HCT116 (cell line): ENCODE measurements at regions not wholly inside any gene's neighbourhood (a gene's known extent, or its start where the extent isn't known, plus 50 kb on each side); places are given as distances from the start of the nearest gene placed in this dataset.

ENCODE experiments used
- ATAC-seq: fragments of 200-7000 bp; cut with Tn5 transposase; 2 replicates; pipeline ENCODE4 v1.9.1; 2020; ENCODE audit warnings: mild to moderate bottlenecking, moderate library complexity
- BruUV-seq: library from RNA; stranded (reverse); fragments of 400-500 nt; replicated peaks from 2 replicates; lab custom pipeline; 2021; lab: Mats Ljungman, UMichigan
- CTCF ChIA-PET: fragments of 300-600 bp; sonication (Branson Sonifier 250); formaldehyde crosslinking; loops from one replicate; lab custom pipeline; 2021; ENCODE audit warnings: antibody characterized with exemption; lab: Charles Lee
- POLR2A ChIA-PET: fragments of 300-600, 350-600 bp; sonication (Branson Sonifier 250); formaldehyde crosslinking; loops from one replicate; lab custom pipeline; 2021; ENCODE audit warnings: antibody characterized with exemption; lab: Charles Lee
- RAD21 ChIA-PET, 2 experiments: fragments of 300-600 bp; sonication (Branson Sonifier 250); formaldehyde crosslinking; loops; one replicate each; lab custom pipeline; 2023; ENCODE audit warnings: low total read pairs in 2 of 2; ENCODE audit not compliant: uncharacterized antibody in 2 of 2, unreplicated experiment in 2 of 2, low non-redundant PET in 1 of 2; lab: Charles Lee
- DNase-seq: peaks from one replicate; pipeline ENCODE4 v3.0.0-alpha.2; 2010; ENCODE audit warnings: low read depth, low spot score
- H2AFZ ChIP-seq: fragments of 200-600 bp; shearing (Covaris generic), sonication (generic); 2 replicates; pipeline ENCODE4 v1.6.1; 2017; ENCODE audit warnings: low read depth, mixed run types, mixed read lengths, antibody characterized with exemption, low read length; ENCODE audit not compliant: poor library complexity, severe bottlenecking
- H3K27ac ChIP-seq: 2 replicates; pipeline ENCODE4 v1.5.1; 2012; ENCODE audit warnings: low read depth, low read length
- H3K27me3 ChIP-seq: fragments of 200-600 bp; sonication (generic); 2 replicates; pipeline ENCODE4 v1.6.1; 2016; ENCODE audit warnings: mixed run types, low read length, mixed read lengths; ENCODE audit not compliant: insufficient read depth
- H3K36me3 ChIP-seq, 2 experiments: fragments of 200-500 bp in 1 of 2; fragments of 200-600 bp in 1 of 2; sonication (Bioruptor generic) in 1 of 2; sonication (generic) in 1 of 2; 2 replicates each; pipeline versions ENCODE4 v1.5.1 to v1.6.1; 2014 to 2016; ENCODE audit warnings: low read length in 2 of 2, inconsistent platforms in 1 of 2, mixed read lengths in 1 of 2, mixed run types in 1 of 2; ENCODE audit not compliant: insufficient read depth in 2 of 2, control insufficient read depth in 1 of 2
- H3K4me1 ChIP-seq, 2 experiments: fragments of 200-600 bp in 1 of 2; sonication (generic) in 1 of 2; 2 replicates each; pipeline versions ENCODE4 v1.5.1 to v1.6.1; 2012 to 2017; ENCODE audit warnings: low read length in 2 of 2, inconsistent platforms in 1 of 2, mild to moderate bottlenecking in 1 of 2, mixed read lengths in 1 of 2, mixed run types in 1 of 2, moderate library complexity in 1 of 2; ENCODE audit not compliant: insufficient read depth in 2 of 2, control insufficient read depth in 1 of 2
- H3K4me2 ChIP-seq: fragments of 200-600 bp; sonication (generic); 2 replicates; pipeline ENCODE4 v1.6.1; 2017; ENCODE audit warnings: mixed run types, low read length, mixed read lengths
- H3K4me3 ChIP-seq, 2 experiments: fragments of 200-600 bp in 1 of 2; sonication (generic) in 1 of 2; replicated peaks in 1 of 2; 2 replicates each; pipeline ENCODE4 v1.5.1; 2011 to 2016; ENCODE audit warnings: low read length in 2 of 2, control low read depth in 1 of 2, low read depth in 1 of 2, mild to moderate bottlenecking in 1 of 2, mixed read lengths in 1 of 2, mixed run types in 1 of 2
- H3K79me2 ChIP-seq: fragments of 200-600 bp; sonication (generic); 2 replicates; pipeline ENCODE4 v1.6.1; 2017; ENCODE audit warnings: mild to moderate bottlenecking, mixed run types, low read length, moderate library complexity, mixed read lengths; ENCODE audit not compliant: insufficient read depth
- H3K9ac ChIP-seq: fragments of 200-600 bp; sonication (generic); 2 replicates; pipeline ENCODE4 v1.6.1; 2016; ENCODE audit warnings: low read length, mixed read lengths
- H3K9me2 ChIP-seq: fragments of 200-600 bp; sonication (generic), shearing (Covaris generic); 2 replicates; pipeline ENCODE4 v1.6.1; 2017; ENCODE audit warnings: mixed run types, mild to moderate bottlenecking, moderate library complexity; ENCODE audit not compliant: insufficient read depth
- H3K9me3 ChIP-seq, 2 experiments: fragments of 200-500 bp in 1 of 2; fragments of 200-600 bp in 1 of 2; sonication (Bioruptor generic) in 1 of 2; sonication (generic) in 1 of 2; 2 replicates each; pipeline ENCODE4 v1.6.1; 2014 to 2017; ENCODE audit warnings: low read length in 2 of 2, mixed read lengths in 2 of 2, inconsistent platforms in 1 of 2, low read depth in 1 of 2, mild to moderate bottlenecking in 1 of 2, mixed run types in 1 of 2, moderate library complexity in 1 of 2; ENCODE audit not compliant: control insufficient read depth in 1 of 2, insufficient read depth in 1 of 2
- H4K20me1 ChIP-seq: fragments of 200-600 bp; sonication (generic), shearing (Covaris generic); 2 replicates; pipeline ENCODE4 v1.6.1; 2017; ENCODE audit warnings: mixed run types, mild to moderate bottlenecking, moderate library complexity; ENCODE audit not compliant: insufficient read depth
- CBX3 ChIP-seq: IDR thresholded peaks from 2 replicates; pipeline ENCODE4 v1.6.1; 2012; ENCODE audit warnings: low read depth
- ELF1 ChIP-seq: IDR thresholded peaks from 2 replicates; pipeline ENCODE4 v1.6.1; 2012; ENCODE audit warnings: low read depth, borderline replicate concordance
- EZH2phosphoT487 ChIP-seq: fragments of 200-600 bp; IDR thresholded peaks from 2 replicates; pipeline ENCODE4 v1.6.1; 2018; ENCODE audit warnings: antibody characterized with exemption, borderline replicate concordance
- FOSL1 ChIP-seq: IDR thresholded peaks from 2 replicates; pipeline ENCODE4 v1.6.1; 2012; ENCODE audit warnings: low read depth
- JUND ChIP-seq: IDR thresholded peaks from 2 replicates; pipeline ENCODE4 v1.6.1; 2012
- POLR2A ChIP-seq: IDR thresholded peaks from 2 replicates; pipeline ENCODE4 v1.7.0; 2011; ENCODE audit warnings: borderline replicate concordance; ENCODE audit not compliant: insufficient read depth, insufficient read length; ENCODE audit errors: extremely low read depth
- SP1 ChIP-seq: IDR thresholded peaks from 2 replicates; pipeline ENCODE4 v1.6.1; 2012; ENCODE audit warnings: low read depth
- intact Hi-C: fragments of 100-400 bp; cut with micrococcal nuclease; formaldehyde crosslinking; loops from 2 replicates; pipeline ENCODE4 v1.10.0; 2022
- TF ChIP-seq, protein P1 (sequence below), 3 experiments: fragments of 200-600 bp in 1 of 3; sonication (generic) in 1 of 3; IDR thresholded peaks in 2 of 3; conservative IDR thresholded peaks in 1 of 3; 2 replicates each; pipeline ENCODE4 v1.5.1; 2012 to 2017; ENCODE audit warnings: low read depth in 2 of 3, low read length in 2 of 3, antibody characterized with exemption in 1 of 3, borderline replicate concordance in 1 of 3, control low read depth in 1 of 3, mild to moderate bottlenecking in 1 of 3, mixed read lengths in 1 of 3, mixed run types in 1 of 3, moderate library complexity in 1 of 3; ENCODE audit not compliant: insufficient read depth in 1 of 3

DNA sequence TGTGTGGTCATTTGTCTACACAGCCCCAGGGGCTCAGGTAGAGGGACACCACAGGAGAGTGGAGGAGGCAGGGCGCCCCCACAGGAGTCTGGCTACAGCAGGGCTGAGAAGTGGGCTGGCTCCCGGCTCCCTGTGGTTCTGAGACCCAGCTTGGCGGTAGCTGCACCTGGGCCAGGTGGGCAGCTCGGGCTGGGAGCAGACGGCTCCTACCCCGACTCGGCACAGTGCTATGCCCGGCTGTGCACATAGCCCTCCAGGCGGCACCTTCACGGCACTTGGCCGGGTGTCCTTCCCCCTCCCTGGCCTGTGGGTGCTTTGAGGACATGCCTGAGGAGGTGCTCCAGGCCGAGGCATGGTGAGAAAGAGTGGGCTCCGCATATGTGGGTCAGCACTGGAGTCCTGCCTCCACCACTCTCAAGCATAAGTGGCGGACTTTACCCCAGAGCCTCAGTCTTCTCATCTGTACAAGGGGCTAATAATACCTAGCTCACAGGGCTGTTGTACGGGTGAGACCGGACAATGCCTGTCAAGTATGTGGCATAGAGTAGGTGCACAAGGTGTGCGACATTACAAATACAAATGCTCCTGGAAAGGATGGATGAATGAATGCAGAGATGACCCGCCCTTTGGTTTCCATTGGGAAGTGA lies 50.1 kb upstream of the JPH3 start:
- Histone ChIP-seq H4K20me1 (no peaks in the 10 kb centered on the region), H3K27me3 (peaks cover 11% of the 10 kb centered on the region; the same call in 1 of the 2 replicates), H3K9me2 (no peaks in the 10 kb centered on the region), H3K4me1 (peaks cover 2 to 10% of the 10 kb centered on the region in 2 experiments; a peak in 2 of 4 replicates), H3K4me3 (no peak overlapping the region), H3K27ac (no peak overlapping the region), H3K9ac (no peak overlapping the region), H3K9me3 (no peaks in the 10 kb centered on the region), H3K36me3 (no peaks in the 10 kb centered on the region), H3K4me2 (peak overlapping the region; percentile 9; the same call in 1 of the 2 replicates), H3K79me2 (no peaks in the 10 kb centered on the region), H2AFZ (no peak overlapping the region)
- POLR2A ChIA-PET, result no interaction called here
- RAD21 ChIA-PET, result interaction anchor here in 1 of 2 experiments (1.1 to 1.2 kb wide), 2 partner anchors 19 to 84 kb away, joined by 3 read pairs; no protein-coding TSS in a partner anchor
- no peak for DNase-seq
- no TSS peak for BruUV-seq
- no peak for TF ChIP-seq POLR2A
- no peak for TF ChIP-seq FOSL1
- no peak for TF ChIP-seq CBX3
- TF ChIP-seq SP1, result no peak
- TF ChIP-seq ELF1, result no peak
- TF ChIP-seq EZH2phosphoT487, result no peak
- TF ChIP-seq, protein P1, sequence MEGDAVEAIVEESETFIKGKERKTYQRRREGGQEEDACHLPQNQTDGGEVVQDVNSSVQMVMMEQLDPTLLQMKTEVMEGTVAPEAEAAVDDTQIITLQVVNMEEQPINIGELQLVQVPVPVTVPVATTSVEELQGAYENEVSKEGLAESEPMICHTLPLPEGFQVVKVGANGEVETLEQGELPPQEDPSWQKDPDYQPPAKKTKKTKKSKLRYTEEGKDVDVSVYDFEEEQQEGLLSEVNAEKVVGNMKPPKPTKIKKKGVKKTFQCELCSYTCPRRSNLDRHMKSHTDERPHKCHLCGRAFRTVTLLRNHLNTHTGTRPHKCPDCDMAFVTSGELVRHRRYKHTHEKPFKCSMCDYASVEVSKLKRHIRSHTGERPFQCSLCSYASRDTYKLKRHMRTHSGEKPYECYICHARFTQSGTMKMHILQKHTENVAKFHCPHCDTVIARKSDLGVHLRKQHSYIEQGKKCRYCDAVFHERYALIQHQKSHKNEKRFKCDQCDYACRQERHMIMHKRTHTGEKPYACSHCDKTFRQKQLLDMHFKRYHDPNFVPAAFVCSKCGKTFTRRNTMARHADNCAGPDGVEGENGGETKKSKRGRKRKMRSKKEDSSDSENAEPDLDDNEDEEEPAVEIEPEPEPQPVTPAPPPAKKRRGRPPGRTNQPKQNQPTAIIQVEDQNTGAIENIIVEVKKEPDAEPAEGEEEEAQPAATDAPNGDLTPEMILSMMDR (IDR thresholded peaks at IDR 0.05 in 2 of 3, conservative IDR thresholded peaks at IDR 0.05 in 1 of 3; ENCODE audit: borderline replicate concordance in 1 of 3, insufficient read depth in 1 of 3, low read depth in 2 of 3, low read length in 2 of 3), result no peak
- no peak for TF ChIP-seq JUND
- intact Hi-C loops, result no loop called here
- peak; percentile 7; the same call in 1 of the 2 replicates for ATAC-seq
- CTCF ChIA-PET, result interaction anchor here (1.7 kb wide), 1 partner anchor 12 kb away, joined by 5 read pairs; no protein-coding TSS in a partner anchor
